Lower lobe of right lung (tissue), 2 donors: ENCODE measurements at regions not wholly inside any gene's neighbourhood (a gene's known extent, or its start where the extent isn't known, plus 50 kb on each side); places are given as distances from the start of the nearest gene placed in this dataset.
A peak's percentile ranks its signal among the peaks of the same experiment; 100 is the strongest.
"Not testable (repeated sequence)": the region's sequence is repeated elsewhere in the genome, so short reads cannot be mapped to it uniquely, and the experiment has no call there.

Experiments used
- ATAC-seq, 2 donors: fragments of 200-7000 bp; cut with Tn5 transposase; one replicate each; pipeline ENCODE4 v1.9.1; 2020 to 2022; ENCODE audit warnings: mild to moderate bottlenecking in 2 of 2, moderate library complexity in 2 of 2
- DNase-seq: peaks from one replicate; pipeline ENCODE4 v3.0.0-alpha.2; 2020
- H3K27ac ChIP-seq: fragments of 200-600 bp; one replicate; pipeline ENCODE4 v1.8.0; 2022
- H3K27me3 ChIP-seq: fragments of 200-600 bp; one replicate; pipeline ENCODE4 v1.8.0; 2022; ENCODE audit warnings: low read depth
- H3K36me3 ChIP-seq: fragments of 200-600 bp; one replicate; pipeline ENCODE4 v1.8.0; 2022; ENCODE audit warnings: mild to moderate bottlenecking
- H3K4me1 ChIP-seq: fragments of 200-600 bp; one replicate; pipeline ENCODE4 v1.8.0; 2022
- H3K4me3 ChIP-seq: fragments of 200-600 bp; one replicate; pipeline ENCODE4 v1.8.0; 2022; ENCODE audit warnings: mild to moderate bottlenecking
- H3K9me3 ChIP-seq: fragments of 200-600 bp; one replicate; pipeline ENCODE4 v1.8.0; 2022
- intact Hi-C: fragments of 100-400 bp; cut with DNase I; formaldehyde crosslinking; loops from one replicate; pipeline ENCODE4 v1.11.0; 2022
- TF ChIP-seq, protein P1 (sequence below): fragments of 200-600 bp; IDR thresholded peaks from one replicate; pipeline ENCODE4 v1.8.0; 2022; ENCODE audit warnings: antibody characterized with exemption, mild to moderate bottlenecking
- donor health status: DM: no; HTN: yes; CAD: no; lungs with severe emphysema.

DNA sequence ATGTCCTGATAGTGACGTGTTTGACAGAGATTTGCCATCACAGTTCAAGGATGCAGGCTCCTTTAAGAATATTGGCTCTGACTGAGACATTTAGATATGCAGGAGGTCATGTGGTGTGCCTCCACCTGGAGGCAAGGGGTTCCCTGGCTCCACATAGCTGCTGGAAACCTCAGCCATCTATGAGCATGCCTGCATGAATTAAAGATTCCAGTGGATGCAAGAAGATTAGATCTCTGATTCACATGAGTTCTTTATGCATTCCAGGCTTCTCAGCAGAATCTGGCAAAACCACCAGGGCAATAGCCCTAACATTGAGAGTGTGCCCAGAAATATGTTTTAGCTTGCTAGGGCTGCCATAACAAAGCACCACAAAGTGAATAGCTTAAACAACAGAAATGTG lies 298.5 kb upstream of the AADAT start:
- TF ChIP-seq, protein P1, sequence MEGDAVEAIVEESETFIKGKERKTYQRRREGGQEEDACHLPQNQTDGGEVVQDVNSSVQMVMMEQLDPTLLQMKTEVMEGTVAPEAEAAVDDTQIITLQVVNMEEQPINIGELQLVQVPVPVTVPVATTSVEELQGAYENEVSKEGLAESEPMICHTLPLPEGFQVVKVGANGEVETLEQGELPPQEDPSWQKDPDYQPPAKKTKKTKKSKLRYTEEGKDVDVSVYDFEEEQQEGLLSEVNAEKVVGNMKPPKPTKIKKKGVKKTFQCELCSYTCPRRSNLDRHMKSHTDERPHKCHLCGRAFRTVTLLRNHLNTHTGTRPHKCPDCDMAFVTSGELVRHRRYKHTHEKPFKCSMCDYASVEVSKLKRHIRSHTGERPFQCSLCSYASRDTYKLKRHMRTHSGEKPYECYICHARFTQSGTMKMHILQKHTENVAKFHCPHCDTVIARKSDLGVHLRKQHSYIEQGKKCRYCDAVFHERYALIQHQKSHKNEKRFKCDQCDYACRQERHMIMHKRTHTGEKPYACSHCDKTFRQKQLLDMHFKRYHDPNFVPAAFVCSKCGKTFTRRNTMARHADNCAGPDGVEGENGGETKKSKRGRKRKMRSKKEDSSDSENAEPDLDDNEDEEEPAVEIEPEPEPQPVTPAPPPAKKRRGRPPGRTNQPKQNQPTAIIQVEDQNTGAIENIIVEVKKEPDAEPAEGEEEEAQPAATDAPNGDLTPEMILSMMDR = no peak
- H3K9me3 ChIP-seq = peaks cover 3% of the 10 kb centered on the region
- H3K4me3 ChIP-seq = no peak overlapping the region
- H3K36me3 ChIP-seq = no peaks in the 10 kb centered on the region
- H3K4me1 ChIP-seq = no peaks in the 10 kb centered on the region
- no peaks in the 10 kb centered on the region for H3K27me3 ChIP-seq
- ATAC-seq (no peak), DNase-seq (no peak)
- intact Hi-C loops = no loop called here
- no peak overlapping the region for H3K27ac ChIP-seq

DNA sequence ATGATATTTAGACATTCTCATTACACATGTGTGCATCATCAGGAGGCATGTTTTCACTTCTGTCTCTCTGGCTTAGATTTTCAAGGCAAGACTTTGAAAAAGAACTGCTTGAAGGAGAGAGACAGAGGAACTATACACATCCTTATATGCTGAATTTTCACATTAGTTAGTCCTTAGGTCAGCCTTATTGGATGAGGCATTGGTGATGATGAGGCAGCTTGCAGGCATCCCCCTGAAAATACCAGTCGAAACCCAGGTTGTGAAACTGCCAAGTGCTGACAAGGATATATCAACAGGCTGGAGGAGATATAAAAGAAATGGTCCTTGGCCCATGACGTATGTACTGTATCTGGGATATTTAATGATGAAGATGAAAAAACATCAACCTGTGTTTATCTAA lies 297.2 kb upstream of the AADAT start:
- Histone ChIP-seq H3K9me3 (peaks cover 3% of the 10 kb centered on the region), H3K4me3 (no peak overlapping the region), H3K36me3 (no peaks in the 10 kb centered on the region), H3K4me1 (no peaks in the 10 kb centered on the region), H3K27me3 (no peaks in the 10 kb centered on the region), H3K27ac (no peak overlapping the region)
- TF ChIP-seq, protein P1 = no peak
- no peak for ATAC-seq
- intact Hi-C loops = no loop called here
- no peak for DNase-seq

DNA sequence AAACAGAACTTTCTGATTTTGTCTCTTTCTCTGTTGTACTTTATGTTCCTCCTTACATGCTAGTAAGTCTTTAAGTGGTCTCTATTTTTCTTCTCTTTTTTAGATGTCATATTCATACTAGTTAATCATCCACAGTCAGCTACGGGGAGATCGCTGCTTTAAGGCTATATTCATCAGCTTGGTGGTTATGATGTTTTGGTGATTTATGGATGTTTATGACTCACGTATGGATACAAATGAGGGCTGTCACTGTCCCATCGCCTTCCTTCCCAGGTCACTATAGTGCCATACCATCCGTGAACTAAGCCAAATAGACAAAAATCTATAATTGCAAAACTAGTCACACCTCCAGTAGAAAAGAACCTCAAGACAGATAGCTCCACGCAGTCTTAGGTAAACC lies 296.8 kb upstream of the AADAT start:
- intact Hi-C loops = no loop called here
- TF ChIP-seq, protein P1 = no peak
- no peak overlapping the region for H3K27ac ChIP-seq
- H3K9me3 ChIP-seq = peaks cover 3% of the 10 kb centered on the region
- no peak overlapping the region for H3K4me3 ChIP-seq
- H3K36me3 ChIP-seq = no peaks in the 10 kb centered on the region
- H3K4me1 ChIP-seq = no peaks in the 10 kb centered on the region
- no peaks in the 10 kb centered on the region for H3K27me3 ChIP-seq
- DNase-seq (no peak), ATAC-seq (no peak)

DNA sequence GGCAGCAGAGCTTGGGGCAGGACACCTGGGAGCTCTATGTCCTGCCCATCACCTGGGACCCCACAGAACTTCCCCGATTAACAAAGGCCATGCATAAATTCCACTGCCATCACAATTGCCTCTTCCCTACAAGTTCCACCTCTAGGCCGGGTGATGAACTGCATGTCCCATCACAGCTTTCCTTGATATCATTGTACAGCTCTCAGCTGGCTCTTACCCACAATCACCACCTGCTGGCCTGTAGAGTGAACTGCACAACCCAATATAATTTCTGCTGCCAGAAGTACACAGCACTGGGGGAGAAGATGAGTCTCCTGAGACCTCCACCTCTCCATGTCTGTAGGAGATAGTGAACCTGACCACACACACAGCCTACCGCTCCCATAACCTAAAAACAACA lies 285.0 kb upstream of the AADAT start:
- Histone ChIP-seq H3K9me3 (peaks cover 14% of the 10 kb centered on the region), H3K27ac (no peak overlapping the region), H3K4me3 (no peak overlapping the region), H3K27me3 (no peaks in the 10 kb centered on the region), H3K4me1 (no peaks in the 10 kb centered on the region), H3K36me3 (no peaks in the 10 kb centered on the region)
- TF ChIP-seq, protein P1 = peak; percentile 29
- intact Hi-C loops = no loop called here
- peak; percentile 42 for ATAC-seq
- no peak for DNase-seq

DNA sequence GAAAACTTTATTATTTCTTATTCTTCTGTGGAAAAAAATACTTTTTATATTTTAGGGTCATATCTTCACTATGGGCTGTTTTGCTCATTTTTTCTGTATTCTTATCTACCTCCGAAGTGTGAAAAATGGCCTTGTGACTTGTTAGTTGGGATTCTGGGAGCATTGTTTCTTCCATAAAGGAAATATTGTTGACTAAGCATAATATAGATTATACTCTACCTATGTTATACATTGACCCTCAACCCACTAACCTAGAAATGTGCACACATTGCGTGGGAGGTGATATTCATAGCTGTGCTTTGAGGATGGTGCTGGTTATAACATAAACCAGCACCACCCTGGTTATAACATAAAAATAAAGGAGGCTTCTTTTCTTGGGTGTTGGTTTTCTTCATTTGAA lies 259.2 kb upstream of the AADAT start:
- Histone ChIP-seq H3K4me3 (no peak overlapping the region), H3K4me1 (no peaks in the 10 kb centered on the region), H3K27me3 (no peaks in the 10 kb centered on the region), H3K27ac (no peak overlapping the region), H3K36me3 (no peaks in the 10 kb centered on the region), H3K9me3 (no peaks in the 10 kb centered on the region)
- ATAC-seq (no peak), DNase-seq (no peak)
- TF ChIP-seq, protein P1 = no peak
- intact Hi-C loops = no loop called here

DNA sequence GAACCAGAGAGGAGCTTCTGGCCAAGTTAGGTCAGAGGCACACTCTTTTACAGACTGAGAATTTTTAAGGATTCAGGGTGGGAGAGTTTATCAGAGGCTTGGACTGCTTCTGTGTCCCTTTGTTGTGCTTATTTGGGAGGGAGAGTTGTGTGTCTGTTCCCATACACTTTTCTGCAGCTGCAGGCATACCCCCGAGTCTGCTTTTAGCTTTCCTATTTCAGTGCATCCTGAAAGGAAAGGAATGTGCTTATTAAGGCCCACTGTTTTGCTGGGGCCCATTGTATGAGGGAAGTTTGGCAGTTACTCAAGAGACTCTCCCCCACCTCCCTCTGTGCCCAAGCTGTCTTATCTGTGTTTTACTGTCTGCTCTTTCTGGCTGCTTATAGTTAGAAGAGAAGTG lies 257.4 kb upstream of the AADAT start:
- intact Hi-C loops, DNase-seq, H3K36me3 ChIP-seq, H3K4me1 ChIP-seq, H3K27ac ChIP-seq, H3K4me3 ChIP-seq, H3K9me3 ChIP-seq, ATAC-seq, H3K27me3 ChIP-seq: not testable (repeated sequence)
